NB4 (cell line): ENCODE measurements at regions not wholly inside any gene's neighbourhood (a gene's known extent, or its start where the extent isn't known, plus 50 kb on each side); places are given as distances from the start of the nearest gene placed in this dataset.

Experiments
- CTCF ChIP-seq: IDR thresholded peaks from one replicate; pipeline ENCODE4 v1.5.1; 2012; ENCODE audit warnings: low read depth, low read length
- MYC ChIP-seq: IDR thresholded peaks from 2 replicates; pipeline ENCODE4 v1.6.1; 2011; ENCODE audit warnings: low read depth, low read length
- POLR2A ChIP-seq: IDR thresholded peaks from 2 replicates; pipeline ENCODE4 v1.6.1; 2011; ENCODE audit warnings: mild to moderate bottlenecking; ENCODE audit not compliant: insufficient read length; ENCODE audit errors: extremely low read depth

- TF ChIP-seq CTCF (no peak), MYC (no peak), POLR2A (no peak)
These were observed 1536.4 kb upstream of the TENM3 start for GRCh38 chr4:180706766-180707165.
